GM19455 (cell line): ENCODE measurements at regions not wholly inside any gene's neighbourhood (a gene's known extent, or its start where the extent isn't known, plus 50 kb on each side); places are given as distances from the start of the nearest gene placed in this dataset.

Source experiments
- ATAC-seq: cut with Tn5 transposase; IDR thresholded peaks from one replicate; pipeline ENCODE4 v1.9.1; 2021; ENCODE audit not compliant: unreplicated experiment

- no peak for ATAC-seq
These were observed 224.2 kb downstream of the RBM43 start for GRCh38 chr2:151037434-151037833.

DNA sequence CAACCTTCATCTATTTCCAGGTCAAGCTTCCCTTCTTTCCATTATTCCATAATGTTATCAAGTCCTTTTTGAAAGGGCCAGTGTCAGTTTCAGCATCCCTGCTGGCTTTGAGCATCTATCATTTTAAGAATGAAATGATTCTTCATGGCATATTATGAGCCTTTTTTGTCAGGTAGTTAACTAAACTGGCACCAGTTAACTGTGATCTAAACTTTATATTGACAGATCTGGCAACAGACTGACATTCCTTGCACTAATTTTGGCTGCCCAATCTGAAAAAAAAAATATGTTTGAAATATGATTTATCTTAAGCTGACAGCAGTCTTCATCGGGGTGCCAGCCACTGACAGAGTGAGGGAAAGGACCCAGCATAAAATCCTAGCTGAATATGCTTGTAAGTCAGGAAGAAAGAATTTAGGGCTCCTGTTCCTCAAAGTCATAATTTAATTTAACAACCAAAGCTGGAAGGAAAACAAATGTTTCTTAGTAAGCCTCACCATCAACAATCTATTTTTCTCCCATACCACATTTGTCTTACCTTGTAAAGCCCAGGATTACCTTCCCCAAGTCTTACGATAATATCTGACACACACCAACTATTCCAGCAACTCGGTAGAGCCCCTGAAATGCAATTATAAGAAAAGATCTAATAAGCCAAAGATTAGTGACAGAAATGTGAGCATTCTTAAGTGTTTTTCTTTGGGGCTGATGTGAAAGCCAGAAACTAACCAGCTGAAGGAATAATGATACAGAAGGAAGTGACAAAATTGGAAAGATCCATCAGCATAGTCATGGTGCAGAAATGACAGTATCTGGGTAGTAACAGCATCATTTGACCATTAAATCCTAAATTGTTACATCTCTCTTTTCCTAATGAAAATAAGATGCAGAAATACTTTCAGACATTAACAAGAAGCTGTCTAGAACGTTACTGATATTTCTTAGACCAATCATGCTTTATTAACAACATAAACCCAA lies 228.1 kb downstream of the RBM43 start:
- no peak for ATAC-seq

- ATAC-seq = no peak
These were observed 228.9 kb downstream of the RBM43 start for GRCh38 chr2:151032741-151033191.

GRCh38 chr2:151030663-151031230 lies 230.9 kb downstream of the RBM43 start:
- no peak for ATAC-seq

DNA sequence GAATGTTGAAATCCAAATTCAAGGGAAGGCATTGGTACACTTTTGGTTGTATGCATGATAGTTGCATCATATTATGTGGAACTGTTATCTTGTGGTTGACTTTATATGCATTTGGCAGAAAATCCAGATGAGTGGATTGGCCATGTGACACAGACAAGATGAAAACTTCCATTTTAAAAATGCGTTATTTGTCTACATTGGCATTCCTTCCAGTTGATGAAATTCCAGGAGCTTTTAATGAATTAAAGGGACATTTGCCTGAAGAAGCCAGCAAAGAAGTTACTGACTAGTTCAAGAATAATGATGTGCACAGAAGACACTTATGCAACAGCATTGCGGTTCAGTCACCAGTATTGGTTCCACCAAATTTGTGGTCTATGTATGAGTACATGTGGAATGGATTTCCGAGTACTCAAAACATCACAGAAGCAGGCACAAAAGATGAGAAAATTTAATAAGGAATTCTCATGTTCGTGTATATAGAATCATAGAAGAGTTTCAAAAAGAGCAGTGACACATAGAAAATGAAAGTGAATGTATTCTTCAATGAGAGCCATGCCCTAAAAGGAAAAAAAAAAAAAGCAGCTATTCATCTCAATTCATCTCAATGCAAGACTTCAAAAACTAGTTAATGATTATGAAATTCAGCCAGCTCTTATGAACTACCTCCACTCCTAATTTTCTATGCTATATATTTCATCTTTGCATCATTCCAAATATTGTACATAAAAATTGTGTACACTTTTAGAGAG lies 232.1 kb downstream of the RBM43 start:
- no peak for ATAC-seq

- ATAC-seq = no peak
These were observed 232.9 kb downstream of the RBM43 start for GRCh38 chr2:151028691-151029176.

- ATAC-seq = no peak
These were observed 234.5 kb downstream of the RBM43 start for GRCh38 chr2:151027151-151027550.

GRCh38 chr2:151025816-151026215 lies 235.8 kb downstream of the RBM43 start:
- ATAC-seq = no peak

DNA sequence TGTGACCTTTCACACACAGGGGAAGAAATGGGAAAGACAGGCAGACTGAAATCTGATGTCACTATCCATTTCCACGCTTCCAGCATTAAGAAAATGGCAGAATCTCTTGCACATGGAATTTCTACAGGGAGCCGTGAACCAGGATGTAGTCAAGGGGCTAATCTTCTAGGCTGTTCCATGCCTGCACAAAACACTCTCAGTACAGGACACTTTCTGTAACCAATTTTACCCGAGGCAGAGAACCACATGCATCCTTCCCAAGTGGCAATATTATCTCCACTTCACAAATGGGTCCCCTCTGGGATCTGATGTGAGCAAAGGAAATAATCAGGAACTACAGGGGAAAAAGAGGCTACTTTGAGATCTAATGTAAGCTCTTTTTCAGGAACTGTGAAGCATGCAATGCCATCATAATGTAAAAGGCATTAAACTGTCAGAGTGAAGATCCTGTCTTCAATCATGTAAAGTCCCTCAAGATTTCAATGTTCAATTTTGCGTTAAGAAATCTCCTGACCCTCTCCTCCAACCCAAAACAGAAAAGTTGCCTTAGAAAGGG lies 236.9 kb downstream of the RBM43 start:
- ATAC-seq = no peak

DNA sequence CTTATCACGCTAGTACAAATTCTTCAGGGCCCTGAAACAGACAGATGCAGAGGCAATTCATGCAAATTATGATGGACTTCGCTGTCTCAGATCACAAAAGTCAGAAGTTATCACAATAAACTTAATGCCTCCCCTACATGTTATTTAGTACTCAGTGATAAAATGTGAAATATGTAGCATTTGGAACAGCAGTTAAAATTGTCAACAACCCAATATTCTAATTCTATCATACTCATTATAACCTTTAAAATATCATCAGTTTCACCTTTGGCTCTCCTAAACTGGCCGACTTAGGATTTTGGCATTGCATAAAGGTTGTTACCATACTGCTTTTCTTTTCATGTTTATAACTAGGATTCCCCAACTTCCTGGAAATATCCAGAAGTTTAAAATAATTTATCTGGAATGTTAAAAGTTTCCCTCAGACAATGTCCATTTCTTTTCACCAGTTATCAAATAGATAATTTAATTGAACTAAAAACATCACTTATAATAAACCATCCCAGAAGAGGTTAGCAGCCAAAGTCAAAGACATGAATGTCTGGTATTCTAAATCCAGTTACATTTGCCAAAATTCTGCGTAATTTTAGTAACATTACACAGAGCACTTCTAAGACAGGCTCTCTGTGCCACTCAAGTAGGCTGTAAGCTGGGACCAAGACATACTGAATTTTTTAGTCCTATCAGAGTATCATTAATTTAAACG lies 239.8 kb downstream of the RBM43 start:
- no peak for ATAC-seq

DNA sequence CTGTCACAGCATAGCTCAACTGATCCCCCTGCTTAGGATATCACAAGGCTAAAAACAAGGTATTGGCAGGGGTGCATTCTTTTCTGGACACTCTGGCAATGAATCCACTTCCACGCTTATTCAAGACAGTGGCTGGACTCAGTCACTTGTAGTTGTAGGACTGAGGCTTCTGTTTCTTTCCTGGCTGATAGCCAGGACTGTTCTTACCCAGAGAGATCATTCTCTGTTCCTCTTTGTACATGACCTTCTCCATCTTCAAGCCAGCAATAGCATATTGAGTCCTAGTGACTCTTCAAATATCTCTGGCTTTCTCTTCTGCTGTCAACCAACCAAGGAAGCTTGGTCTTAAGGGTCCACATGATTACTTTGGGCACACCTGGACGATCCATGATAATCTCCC lies 241.3 kb downstream of the RBM43 start:
- no peak for ATAC-seq

- no peak for ATAC-seq
These were observed 252.1 kb downstream of the RBM43 start for GRCh38 chr2:151009437-151010175.

- no peak for ATAC-seq
These were observed 254.3 kb downstream of the RBM43 start for GRCh38 chr2:151007365-151007764.

DNA sequence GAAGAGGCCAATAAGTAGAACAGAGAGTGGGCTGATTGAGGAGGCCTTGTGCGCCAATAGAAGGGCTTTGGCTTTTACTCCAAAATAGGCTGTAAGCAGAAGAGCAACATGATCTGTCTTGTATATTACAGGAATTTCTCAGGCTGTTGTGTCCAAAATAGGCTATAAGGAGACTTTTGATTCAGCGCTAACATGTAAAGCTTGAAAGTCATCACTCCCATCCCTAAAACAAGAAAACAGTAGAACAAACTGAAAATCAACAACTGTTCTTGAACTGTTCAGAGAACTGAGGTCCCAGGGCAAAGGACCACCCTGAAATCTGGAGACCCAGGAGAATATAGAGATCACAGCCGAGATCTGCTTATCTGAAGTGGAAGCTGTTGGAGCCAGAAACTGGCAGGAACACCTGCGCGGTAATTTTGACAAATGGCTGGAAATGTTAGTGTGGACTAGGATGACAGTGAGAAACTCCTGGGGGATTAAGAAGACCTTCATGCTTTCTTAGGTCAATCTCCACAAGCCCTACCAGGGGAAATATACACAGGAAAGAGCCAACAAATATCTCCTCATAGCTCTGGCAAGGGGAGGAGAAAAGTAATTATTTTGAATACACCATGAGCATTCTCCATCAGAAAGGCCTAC lies 258.6 kb downstream of the RBM43 start:
- ATAC-seq = no peak

DNA sequence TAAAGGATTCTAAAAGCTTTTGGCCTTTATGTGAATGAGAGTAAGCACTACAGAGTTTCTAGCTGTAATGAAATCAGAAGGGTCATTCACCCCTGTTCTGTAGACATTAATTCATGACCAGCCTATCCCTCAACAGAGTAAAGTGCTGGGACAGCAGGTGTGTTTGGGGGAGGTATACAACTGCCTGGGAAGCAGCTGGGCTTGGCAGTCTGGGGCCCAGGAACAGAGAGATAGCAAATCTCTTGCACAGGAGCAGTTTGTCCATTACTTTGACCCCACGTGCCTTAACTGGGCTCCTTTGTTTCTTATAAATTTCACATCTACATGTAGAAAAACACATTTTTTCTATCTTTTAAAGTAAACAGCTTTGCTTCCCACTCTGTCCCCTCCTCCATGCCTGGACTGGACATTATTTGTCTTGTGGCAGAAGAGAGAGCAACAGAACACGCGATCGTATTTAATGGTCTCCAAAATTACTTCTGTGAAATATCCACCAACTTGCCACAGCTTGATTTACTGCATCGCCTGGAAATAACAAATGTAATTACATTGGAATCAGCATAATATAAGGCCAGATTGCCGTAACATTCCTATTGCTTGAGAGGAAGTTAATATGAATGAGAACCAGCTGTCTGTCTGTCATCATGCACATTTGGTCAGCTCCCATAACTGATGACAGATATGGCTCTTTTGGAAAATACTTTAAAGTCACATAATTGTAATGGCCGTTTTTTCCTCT lies 263.8 kb downstream of the RBM43 start:
- no peak for ATAC-seq

GRCh38 chr2:150997066-150997465 lies 264.6 kb downstream of the RBM43 start:
- ATAC-seq = no peak

- ATAC-seq = no peak
These were observed 267.6 kb downstream of the RBM43 start for GRCh38 chr2:150994076-150994475.

DNA sequence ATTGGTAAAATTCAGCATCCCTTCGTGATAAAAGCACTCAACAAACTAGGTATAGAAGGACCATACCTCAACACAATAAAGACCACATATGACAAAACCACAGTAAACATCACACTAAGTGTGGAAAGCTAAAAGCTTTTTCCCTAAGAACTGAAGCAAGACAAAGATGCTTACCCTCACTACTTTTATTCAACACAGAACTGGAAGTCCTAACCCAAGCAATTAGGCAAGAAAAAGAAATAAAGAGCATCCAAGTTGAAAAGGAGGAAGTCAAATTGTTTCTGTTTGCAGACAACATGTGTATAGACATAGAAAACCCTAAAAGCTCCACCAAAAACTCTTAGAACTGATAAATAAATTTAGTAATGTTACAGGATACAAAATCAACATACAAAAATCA lies 271.7 kb downstream of the RBM43 start:
- no peak for ATAC-seq

DNA sequence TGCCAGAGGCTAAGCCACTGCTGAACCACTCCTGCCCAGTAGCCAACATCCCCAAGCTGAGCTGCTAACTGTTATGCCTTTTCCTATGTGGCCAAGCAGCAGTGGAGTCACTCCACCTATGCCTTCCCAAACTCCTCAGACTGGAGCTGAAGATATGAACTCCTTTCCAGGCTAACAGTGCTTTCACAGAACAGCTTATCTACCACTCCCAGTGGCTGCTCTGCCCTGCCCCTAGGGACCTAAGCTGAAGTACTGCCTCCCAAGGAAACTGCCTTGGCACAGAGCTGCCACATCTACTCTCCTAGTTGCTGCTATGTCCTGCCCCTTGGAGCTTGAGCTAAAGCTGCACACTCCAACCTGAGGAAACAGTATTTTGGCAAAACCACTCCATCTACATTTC lies 275.9 kb downstream of the RBM43 start:
- no peak for ATAC-seq
